ENCODE measurements at regions not wholly inside any gene's neighbourhood (a gene's known extent, or its start where the extent isn't known, plus 50 kb on each side); places are given as distances from the start of the nearest gene placed in this dataset.

DNA sequence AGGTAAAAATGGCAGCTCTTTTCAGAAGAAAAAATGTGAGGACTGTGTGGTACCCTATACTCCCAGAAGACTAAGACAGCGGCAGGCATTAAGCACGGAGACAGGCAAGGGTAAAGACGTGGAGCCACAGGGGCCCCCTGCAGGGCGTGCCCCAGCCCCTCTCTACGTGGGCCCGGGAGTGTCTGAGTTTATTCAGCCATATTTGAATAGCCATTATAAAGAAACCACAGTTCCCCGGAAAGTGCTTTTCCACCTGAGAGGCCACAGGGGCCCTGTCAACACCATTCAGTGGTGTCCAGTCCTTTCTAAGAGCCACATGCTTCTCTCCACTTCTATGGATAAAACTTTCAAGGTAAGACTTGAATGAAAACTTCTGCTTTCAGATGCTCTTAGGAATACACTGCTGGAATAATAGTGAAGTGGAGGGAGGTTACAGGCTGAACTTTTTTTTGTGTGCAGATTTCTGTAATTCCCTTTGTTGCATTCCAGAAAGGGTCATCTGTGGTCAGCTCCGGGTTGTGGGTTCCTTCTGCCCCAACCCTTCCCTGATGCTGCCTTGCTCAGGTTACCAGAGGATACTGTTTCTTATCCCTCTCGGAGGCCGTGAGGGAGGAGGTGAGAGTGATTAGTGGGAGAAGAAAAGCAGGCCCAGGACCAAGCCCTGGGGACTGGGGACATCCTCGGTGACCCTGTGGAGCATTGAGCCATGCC, 58.4 kb downstream of the SLC25A47 start:
- Histone ChIP-seq H3K9me3 (no peaks in the 10 kb centered on the region), H3K4me3 (no peak overlapping the region), H3K27me3 (no peaks in the 10 kb centered on the region), H3K36me3 (peaks cover 0 to 24% of the 10 kb centered on the region in 2 donors), H3K27ac (no peak overlapping the region), H3K4me1 (peaks cover 15 to 37% of the 10 kb centered on the region in 2 donors)
- TF ChIP-seq, protein P1, sequence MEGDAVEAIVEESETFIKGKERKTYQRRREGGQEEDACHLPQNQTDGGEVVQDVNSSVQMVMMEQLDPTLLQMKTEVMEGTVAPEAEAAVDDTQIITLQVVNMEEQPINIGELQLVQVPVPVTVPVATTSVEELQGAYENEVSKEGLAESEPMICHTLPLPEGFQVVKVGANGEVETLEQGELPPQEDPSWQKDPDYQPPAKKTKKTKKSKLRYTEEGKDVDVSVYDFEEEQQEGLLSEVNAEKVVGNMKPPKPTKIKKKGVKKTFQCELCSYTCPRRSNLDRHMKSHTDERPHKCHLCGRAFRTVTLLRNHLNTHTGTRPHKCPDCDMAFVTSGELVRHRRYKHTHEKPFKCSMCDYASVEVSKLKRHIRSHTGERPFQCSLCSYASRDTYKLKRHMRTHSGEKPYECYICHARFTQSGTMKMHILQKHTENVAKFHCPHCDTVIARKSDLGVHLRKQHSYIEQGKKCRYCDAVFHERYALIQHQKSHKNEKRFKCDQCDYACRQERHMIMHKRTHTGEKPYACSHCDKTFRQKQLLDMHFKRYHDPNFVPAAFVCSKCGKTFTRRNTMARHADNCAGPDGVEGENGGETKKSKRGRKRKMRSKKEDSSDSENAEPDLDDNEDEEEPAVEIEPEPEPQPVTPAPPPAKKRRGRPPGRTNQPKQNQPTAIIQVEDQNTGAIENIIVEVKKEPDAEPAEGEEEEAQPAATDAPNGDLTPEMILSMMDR (IDR thresholded peaks at IDR 0.05) = no peak
- ATAC-seq (peak; percentile 30), DNase-seq (no peak)
- intact Hi-C loops (cut with DNase I) = loop anchor here (5.0 to 10.0 kb wide), 2 partner anchors 253 to 271 kb away; no protein-coding TSS in a partner anchor

DNA sequence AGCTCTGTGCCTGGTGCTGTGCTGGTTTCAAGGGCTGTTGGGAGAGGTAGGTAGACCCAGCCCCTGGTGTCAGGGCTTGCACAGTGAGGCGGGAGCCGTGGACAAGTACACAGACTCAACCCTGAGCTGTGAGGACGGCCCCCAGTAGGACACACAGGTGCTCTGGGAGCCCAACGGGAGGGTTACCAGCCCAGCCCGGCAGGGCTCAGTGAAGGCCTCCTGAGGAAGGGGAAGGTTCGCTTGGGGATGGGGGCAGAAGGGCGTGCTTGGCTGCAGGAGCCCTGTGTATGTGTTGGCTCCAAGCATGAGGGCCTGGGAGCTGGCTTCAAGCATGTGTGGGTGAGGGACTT, 58.9 kb downstream of the SLC25A47 start:
- intact Hi-C loops (cut with DNase I) = loop anchor here (5.0 to 10.0 kb wide), 2 partner anchors 253 to 270 kb away; no protein-coding TSS in a partner anchor
- peaks cover 0 to 24% of the 10 kb centered on the region in 2 donors for H3K36me3 ChIP-seq
- TF ChIP-seq, protein P1 (IDR thresholded peaks at IDR 0.05) = no peak
- DNase-seq (no peak), ATAC-seq (no peak)
- no peak overlapping the region for H3K4me3 ChIP-seq
- no peaks in the 10 kb centered on the region for H3K27me3 ChIP-seq
- peaks cover 10 to 33% of the 10 kb centered on the region in 2 donors for H3K4me1 ChIP-seq
- H3K9me3 ChIP-seq = no peaks in the 10 kb centered on the region
- no peak overlapping the region for H3K27ac ChIP-seq

DNA sequence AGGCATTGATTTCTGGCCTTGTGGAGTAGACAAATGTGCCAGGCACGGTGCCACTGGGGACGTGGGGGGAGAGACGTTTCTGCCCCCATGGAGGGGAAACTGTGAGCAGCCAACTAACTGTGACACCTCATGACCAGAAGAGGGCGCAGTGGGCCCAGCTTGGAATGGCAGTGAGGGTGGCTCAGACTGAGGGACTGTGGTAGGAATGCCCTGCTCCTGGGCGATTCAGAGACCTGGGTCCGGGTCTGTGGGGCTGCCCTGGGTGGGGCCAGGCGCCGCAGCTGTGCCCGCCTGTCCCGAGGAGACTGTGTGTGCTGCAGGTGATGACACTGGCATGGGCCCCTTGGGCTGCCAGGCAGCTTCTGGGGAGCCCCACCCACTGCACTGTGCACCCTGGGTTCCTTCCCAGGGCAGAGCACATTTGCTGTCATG, 60.6 kb downstream of the SLC25A47 start:
- peaks cover 0 to 24% of the 10 kb centered on the region in 2 donors for H3K36me3 ChIP-seq
- peaks cover 6 to 26% of the 10 kb centered on the region in 2 donors for H3K4me1 ChIP-seq
- ATAC-seq = peak; percentile 83
- H3K4me3 ChIP-seq = no peak overlapping the region
- TF ChIP-seq, protein P1 (IDR thresholded peaks at IDR 0.05) = peak; percentile 78 to 80
- intact Hi-C loops (cut with DNase I) = loop anchor here (5.0 to 10.0 kb wide), 2 partner anchors 251 to 269 kb away; no protein-coding TSS in a partner anchor
- no peaks in the 10 kb centered on the region for H3K27me3 ChIP-seq
- peak in 3 of 4 donors; percentile 61 to 90 (median 63) for DNase-seq
- no peak overlapping the region for H3K27ac ChIP-seq
- H3K9me3 ChIP-seq = no peaks in the 10 kb centered on the region

DNA sequence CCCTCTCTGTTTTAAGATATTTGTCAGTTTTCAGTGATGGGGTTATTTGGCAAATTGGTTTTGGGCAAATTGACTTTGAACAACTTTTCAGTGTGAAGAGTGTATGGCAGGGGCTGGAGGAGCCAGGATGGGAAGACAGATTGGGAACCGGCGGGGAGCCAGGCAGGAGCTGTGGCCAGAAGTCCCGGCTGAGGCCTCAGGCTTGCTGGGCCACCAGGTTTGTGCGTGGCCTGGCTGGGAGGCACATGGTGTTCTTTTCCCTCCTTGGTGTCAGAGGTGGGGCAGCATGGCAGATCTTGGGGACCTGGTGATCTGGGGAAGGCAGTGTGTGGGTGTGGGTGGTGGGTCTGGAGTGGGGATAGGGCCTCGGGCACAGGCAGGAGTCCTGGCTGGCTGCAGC, 61.1 kb downstream of the SLC25A47 start:
- H3K4me3 ChIP-seq = no peak overlapping the region
- DNase-seq = no peak
- intact Hi-C loops (cut with DNase I) = loop anchor here (5.0 to 10.0 kb wide), 2 partner anchors 251 to 268 kb away; no protein-coding TSS in a partner anchor
- TF ChIP-seq, protein P1 (IDR thresholded peaks at IDR 0.05) = no peak
- peaks cover 0 to 24% of the 10 kb centered on the region in 2 donors for H3K36me3 ChIP-seq
- no peaks in the 10 kb centered on the region for H3K9me3 ChIP-seq
- H3K27ac ChIP-seq = peak overlapping the region in 1 of 2 donors; percentile 8
- no peak for ATAC-seq
- no peaks in the 10 kb centered on the region for H3K27me3 ChIP-seq
- H3K4me1 ChIP-seq = peaks cover 6 to 29% of the 10 kb centered on the region in 2 donors
